ENCODE measurements at regions not wholly inside any gene's neighbourhood (a gene's known extent, or its start where the extent isn't known, plus 50 kb on each side); places are given as distances from the start of the nearest gene placed in this dataset.

GRCh38 chr5:153879596-153879995 is 159.1 kb downstream of the FAM114A2 start:
- Mint-ChIP-seq H3K4me1 (peaks cover 17% of the 10 kb centered on the region), H3K27me3 (ENCODE audit: low read depth, poor library complexity) (no peaks in the 10 kb centered on the region), H3K36me3 (ENCODE audit: low read depth) (no peaks in the 10 kb centered on the region), H3K4me3 (no peak overlapping the region), H3K27ac (no peak overlapping the region), H3K9me3 (peaks cover 12% of the 10 kb centered on the region)
- no peak for TF ChIP-seq CTCF (IDR thresholded peaks at IDR 0.05)
- no peak for DNase-seq

DNA sequence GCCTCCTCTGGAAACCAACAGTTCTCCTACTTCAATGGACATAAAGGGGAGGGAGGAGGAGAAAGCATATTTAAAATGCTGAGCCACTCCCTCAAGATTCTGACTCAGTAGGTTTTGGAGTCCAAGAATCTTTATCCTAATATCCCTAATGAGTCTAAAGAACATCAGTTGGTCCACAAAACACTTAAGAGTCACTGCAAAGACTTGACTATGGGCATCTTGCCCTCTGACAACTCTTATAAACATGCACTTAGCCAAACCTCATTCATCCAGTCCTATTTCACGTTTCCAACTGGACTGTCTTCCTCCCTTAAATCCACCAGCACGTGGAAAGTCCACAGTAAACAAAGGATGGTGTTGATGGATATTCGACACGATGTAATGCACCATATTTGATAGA is 172.5 kb downstream of the FAM114A2 start:
- H3K9me3 Mint-ChIP-seq = peaks cover 18% of the 10 kb centered on the region
- peaks cover 6% of the 10 kb centered on the region for H3K27me3 Mint-ChIP-seq (ENCODE audit: low read depth, poor library complexity)
- TF ChIP-seq CTCF (IDR thresholded peaks at IDR 0.05) = no peak
- peaks cover 47% of the 10 kb centered on the region for H3K4me1 Mint-ChIP-seq
- no peak overlapping the region for H3K4me3 Mint-ChIP-seq
- peaks cover 5% of the 10 kb centered on the region for H3K36me3 Mint-ChIP-seq (ENCODE audit: low read depth)
- peak overlapping the region; percentile 1 for H3K27ac Mint-ChIP-seq
- no peak for DNase-seq

DNA sequence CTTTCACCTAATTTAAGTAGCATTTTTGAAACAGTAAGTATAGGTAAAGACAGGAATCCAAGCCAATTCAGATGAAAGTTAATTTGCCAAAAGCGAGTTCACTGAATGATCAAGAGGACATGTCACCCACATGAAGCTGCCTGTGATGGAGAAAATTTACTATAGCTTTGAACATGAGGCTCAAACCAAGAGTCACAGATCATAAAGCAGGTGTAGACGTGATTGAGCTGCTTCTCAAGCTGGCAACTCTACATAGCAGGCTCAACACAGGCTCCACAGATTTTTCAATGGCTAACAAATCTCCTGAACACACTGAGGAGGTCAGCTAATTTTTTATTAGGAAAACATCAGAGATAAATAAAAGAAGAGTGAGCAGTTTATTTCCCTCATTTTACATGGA is 173.7 kb downstream of the FAM114A2 start:
- Mint-ChIP-seq H3K27me3 (ENCODE audit: low read depth, poor library complexity) (peaks cover 10% of the 10 kb centered on the region), H3K4me3 (no peak overlapping the region), H3K27ac (no peak overlapping the region), H3K9me3 (peaks cover 10% of the 10 kb centered on the region), H3K4me1 (peaks cover 58% of the 10 kb centered on the region), H3K36me3 (ENCODE audit: low read depth) (peaks cover 5% of the 10 kb centered on the region)
- no peak for TF ChIP-seq CTCF (IDR thresholded peaks at IDR 0.05)
- DNase-seq = no peak

GRCh38 chr5:153863951-153864350 is 174.8 kb downstream of the FAM114A2 start:
- H3K27ac Mint-ChIP-seq = no peak overlapping the region
- H3K27me3 Mint-ChIP-seq (ENCODE audit: low read depth, poor library complexity) = peaks cover 10% of the 10 kb centered on the region
- peaks cover 64% of the 10 kb centered on the region for H3K4me1 Mint-ChIP-seq
- no peak overlapping the region for H3K4me3 Mint-ChIP-seq
- DNase-seq = no peak
- H3K36me3 Mint-ChIP-seq (ENCODE audit: low read depth) = peaks cover 5% of the 10 kb centered on the region
- no peak for TF ChIP-seq CTCF (IDR thresholded peaks at IDR 0.05)
- peaks cover 10% of the 10 kb centered on the region for H3K9me3 Mint-ChIP-seq

Measured in nephron progenitor cell (in vitro differentiated cells).